ENCODE measurements at regions not wholly inside any gene's neighbourhood (a gene's known extent, or its start where the extent isn't known, plus 50 kb on each side); places are given as distances from the start of the nearest gene placed in this dataset.

DNA sequence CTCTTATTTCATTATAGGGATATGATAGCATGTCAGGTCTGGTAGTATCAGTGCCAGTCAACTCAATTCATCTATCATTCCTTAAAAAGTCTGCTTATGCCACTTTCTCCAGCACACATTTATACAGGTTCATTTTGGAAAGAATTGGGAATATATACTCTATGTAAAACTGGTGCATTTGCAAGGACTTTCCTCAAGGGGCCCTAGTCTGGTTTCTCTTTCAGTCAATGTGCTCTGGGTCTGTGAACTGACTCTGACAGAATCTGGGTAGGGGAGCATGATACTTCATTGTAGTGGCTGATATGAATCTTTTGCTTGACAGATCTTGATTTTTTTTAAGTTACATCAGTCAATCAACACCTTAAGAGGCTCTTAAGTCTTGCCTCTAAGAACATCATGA is 313.9 kb downstream of the HTR1A start:
- H3K4me3 ChIP-seq (ENCODE audit: insufficient read depth, low read depth, low read length) = no peak overlapping the region
- no peak overlapping the region for H4K8ac ChIP-seq (ENCODE audit: low read depth in 2 of 2, low read length in 2 of 2)
- intact Hi-C loops (cut with micrococcal nuclease) (no loop called here), in situ Hi-C loops (cut with MboI; ENCODE audit: low sequenced_read_pairs) (no loop called here), dilution Hi-C loops (cut with HindIII; ENCODE audit: low sequenced_read_pairs, unreplicated experiment) (no loop called here)
- no peak overlapping the region for H3K4ac ChIP-seq (ENCODE audit: low read depth, low read length)
- H3K27ac ChIP-seq (ENCODE audit: insufficient read depth, low read length) = no peak overlapping the region
- H2BK20ac ChIP-seq (ENCODE audit: low read depth, low read length) = no peak overlapping the region
- no peak overlapping the region for H2AK9ac ChIP-seq (replicated peaks; ENCODE audit: low read depth, low read length, poor library complexity)
- H3K9ac ChIP-seq (ENCODE audit: low read depth, low read length) = no peak overlapping the region
- no peak for ATAC-seq (ENCODE audit: low read depth)
- CTCF ChIA-PET = no interaction called here
- H3K79me1 ChIP-seq (ENCODE audit: low read depth in 1 of 2, low read length in 2 of 2) = no peaks in the 10 kb centered on the region
- no peak for TF ChIP-seq CTCF (conservative IDR thresholded peaks at IDR 0.05; ENCODE audit: low read depth, low read length)
- no peak for TF ChIP-seq SMC3 (IDR thresholded peaks at IDR 0.05; ENCODE audit: low read depth, low read length)
- no peak for TF ChIP-seq MAZ (IDR thresholded peaks at IDR 0.05; ENCODE audit: borderline replicate concordance, low read depth, low read length)
- TF ChIP-seq NFE2L2 (IDR thresholded peaks at IDR 0.05; ENCODE audit: low read depth, low read length) = no peak
- no peak for TF ChIP-seq RCOR1 (IDR thresholded peaks at IDR 0.05; ENCODE audit: insufficient replicate concordance, low read length)
- no TSS peak for BruUV-seq (replicated peaks)
- H3K9me3 ChIP-seq (ENCODE audit: control insufficient read depth, insufficient read depth, low read length) = peaks cover 6% of the 10 kb centered on the region; the same call in 1 of the 2 replicates
- H2AK5ac ChIP-seq (ENCODE audit: low read depth, low read length) = no peak overlapping the region
- no peak overlapping the region for H4K91ac ChIP-seq (ENCODE audit: insufficient read depth, low read depth, low read length)
- no peak overlapping the region for H3K18ac ChIP-seq (ENCODE audit: low read depth, low read length)
- H3K23ac ChIP-seq (ENCODE audit: low read depth, low read length) = no peak overlapping the region
- H2BK15ac ChIP-seq (ENCODE audit: low read depth, low read length) = no peak overlapping the region
- no peak overlapping the region for H3K4me2 ChIP-seq (ENCODE audit: low read depth, low read length)
- H4K5ac ChIP-seq (ENCODE audit: low read depth, low read length) = no peak overlapping the region
- no peak overlapping the region for H2BK5ac ChIP-seq (ENCODE audit: low read depth, low read length, poor library complexity, severe bottlenecking)
- POLR2A ChIA-PET (ENCODE audit: unreplicated experiment) = no interaction called here
- H3K4me1 ChIP-seq (ENCODE audit: control insufficient read depth, insufficient read depth, low read length) = no peaks in the 10 kb centered on the region
- H4K20me1 ChIP-seq (ENCODE audit: insufficient read depth, low read length) = no peaks in the 10 kb centered on the region
- H3K14ac ChIP-seq (replicated peaks; ENCODE audit: low read depth, low read length) = no peak overlapping the region
- no peak overlapping the region for H2AFZ ChIP-seq (replicated peaks; ENCODE audit: low read length, poor library complexity)
- no peaks in the 10 kb centered on the region for H3K36me3 ChIP-seq (ENCODE audit: control insufficient read depth, insufficient read depth, low read length)
- H3K27me3 ChIP-seq (ENCODE audit: control insufficient read depth, insufficient read depth, low read length) = no peaks in the 10 kb centered on the region
- no peak for DNase-seq
- H3K9me1 ChIP-seq (ENCODE audit: insufficient read depth, low read length) = no peaks in the 10 kb centered on the region
- H3K56ac ChIP-seq (ENCODE audit: extremely low read depth, insufficient read depth, low read length) = no peak overlapping the region
- no peak overlapping the region for H2BK120ac ChIP-seq (ENCODE audit: low read depth, low read length)

Measured in IMR-90 (cell line).